AG04449 (cell line): ENCODE measurements at regions not wholly inside any gene's neighbourhood (a gene's known extent, or its start where the extent isn't known, plus 50 kb on each side); places are given as distances from the start of the nearest gene placed in this dataset.

Source experiments
- CTCF ChIA-PET: fragments of 350-600 bp; formaldehyde crosslinking; extraction: SDS; loops from one replicate; lab custom pipeline; 2021; ENCODE audit warnings: antibody characterized with exemption; lab: Yijun Ruan, JAX
- POLR2A ChIA-PET: fragments of 400-600, 350-600 bp; formaldehyde crosslinking; extraction: SDS; loops from one replicate; lab custom pipeline; 2020; ENCODE audit warnings: antibody characterized with exemption, inconsistent platforms; lab: Yijun Ruan, JAX
- DNase-seq: peaks from one replicate; pipeline ENCODE4 v3.0.0-alpha.2; 2010; ENCODE audit warnings: low read depth, low spot score
- H3K4me3 ChIP-seq: 2 replicates; pipeline ENCODE4 v1.5.1; 2011; ENCODE audit warnings: low read depth, mild to moderate bottlenecking, control low read depth, low read length
- CTCF ChIP-seq: IDR thresholded peaks from one replicate; pipeline ENCODE4 v1.5.1; 2011; ENCODE audit warnings: mild to moderate bottlenecking, moderate library complexity, low read length, control low read depth, inconsistent platforms; ENCODE audit not compliant: insufficient read depth; ENCODE audit errors: missing control alignments

GRCh38 chr3:103977417-103977816, 1389.3 kb upstream of the ALCAM start:
- POLR2A ChIA-PET, result no interaction called here
- CTCF ChIA-PET, result no interaction called here
- DNase-seq, result no peak
- H3K4me3 ChIP-seq, result no peak overlapping the region
- TF ChIP-seq CTCF, result no peak

GRCh38 chr3:103991461-103992115, 1375.1 kb upstream of the ALCAM start:
- peak; percentile 2 for DNase-seq
- ChIA-PET POLR2A (no interaction called here), CTCF (interaction anchor here (0.6 to 2.9 kb wide), 7 partner anchors 10 to 1372 kb away, joined by 3 to 13 read pairs (median 3); no protein-coding TSS in a partner anchor)
- no peak overlapping the region for H3K4me3 ChIP-seq
- TF ChIP-seq CTCF, result peak; percentile 45

- no peak overlapping the region for H3K4me3 ChIP-seq
- POLR2A ChIA-PET, result no interaction called here
- CTCF ChIA-PET, result interaction anchor here (1.0 to 2.9 kb wide), 3 partner anchors 10 to 589 kb away, joined by 3 to 13 read pairs (median 3); no protein-coding TSS in a partner anchor
- no peak for DNase-seq
- no peak for TF ChIP-seq CTCF
These were observed 1374.2 kb upstream of the ALCAM start for GRCh38 chr3:103992469-103992868.

GRCh38 chr3:104004956-104005355, 1361.8 kb upstream of the ALCAM start:
- no peak for DNase-seq
- ChIA-PET POLR2A (no interaction called here), CTCF (no interaction called here)
- H3K4me3 ChIP-seq, result no peak overlapping the region
- no peak for TF ChIP-seq CTCF

- no peak for DNase-seq
- no peak overlapping the region for H3K4me3 ChIP-seq
- ChIA-PET POLR2A (no interaction called here), CTCF (no interaction called here)
- no peak for TF ChIP-seq CTCF
These were observed 1360.9 kb upstream of the ALCAM start for GRCh38 chr3:104005815-104006214.

- DNase-seq, result no peak
- H3K4me3 ChIP-seq, result no peak overlapping the region
- no peak for TF ChIP-seq CTCF
- POLR2A ChIA-PET, result no interaction called here
- CTCF ChIA-PET, result no interaction called here
These were observed 1348.2 kb upstream of the ALCAM start for GRCh38 chr3:104018541-104018940.
